Astrocyte (in vitro differentiated cells and primary cell): ENCODE measurements at regions not wholly inside any gene's neighbourhood (a gene's known extent, or its start where the extent isn't known, plus 50 kb on each side); places are given as distances from the start of the nearest gene placed in this dataset.

Source experiments
- EZH2 ChIP-seq: IDR thresholded peaks from 2 replicates; pipeline ENCODE4 v1.6.1; 2012; ENCODE audit warnings: mild to moderate bottlenecking, low read length, inconsistent platforms; ENCODE audit not compliant: insufficient read depth
- TF ChIP-seq, protein P1 (sequence below): IDR thresholded peaks from 2 replicates; pipeline ENCODE4 v1.5.1; 2011; ENCODE audit warnings: low read depth, mild to moderate bottlenecking, inconsistent platforms, low read length, moderate library complexity; ENCODE audit not compliant: insufficient read depth

DNA sequence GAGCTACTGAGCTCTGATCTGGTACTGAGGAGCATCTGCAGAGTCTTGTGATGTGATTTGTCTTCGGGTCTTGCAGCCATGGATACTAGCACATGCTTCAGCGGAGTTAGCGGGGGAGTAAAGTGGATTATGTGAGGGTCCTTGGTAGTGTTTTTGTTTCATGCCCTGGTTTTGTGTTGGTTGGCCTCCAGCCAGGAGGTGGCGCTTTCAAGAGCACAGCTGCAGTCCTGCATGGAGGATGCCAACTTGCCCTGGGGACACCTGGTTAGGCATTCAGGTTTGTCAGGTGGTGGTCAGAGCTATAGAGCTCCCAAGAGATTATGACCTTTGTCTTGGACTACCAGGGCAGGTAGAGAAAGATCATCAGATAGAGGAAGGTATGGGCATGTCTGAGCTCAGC is 185.8 kb upstream of the CDH6 start:
- TF ChIP-seq, protein P1, sequence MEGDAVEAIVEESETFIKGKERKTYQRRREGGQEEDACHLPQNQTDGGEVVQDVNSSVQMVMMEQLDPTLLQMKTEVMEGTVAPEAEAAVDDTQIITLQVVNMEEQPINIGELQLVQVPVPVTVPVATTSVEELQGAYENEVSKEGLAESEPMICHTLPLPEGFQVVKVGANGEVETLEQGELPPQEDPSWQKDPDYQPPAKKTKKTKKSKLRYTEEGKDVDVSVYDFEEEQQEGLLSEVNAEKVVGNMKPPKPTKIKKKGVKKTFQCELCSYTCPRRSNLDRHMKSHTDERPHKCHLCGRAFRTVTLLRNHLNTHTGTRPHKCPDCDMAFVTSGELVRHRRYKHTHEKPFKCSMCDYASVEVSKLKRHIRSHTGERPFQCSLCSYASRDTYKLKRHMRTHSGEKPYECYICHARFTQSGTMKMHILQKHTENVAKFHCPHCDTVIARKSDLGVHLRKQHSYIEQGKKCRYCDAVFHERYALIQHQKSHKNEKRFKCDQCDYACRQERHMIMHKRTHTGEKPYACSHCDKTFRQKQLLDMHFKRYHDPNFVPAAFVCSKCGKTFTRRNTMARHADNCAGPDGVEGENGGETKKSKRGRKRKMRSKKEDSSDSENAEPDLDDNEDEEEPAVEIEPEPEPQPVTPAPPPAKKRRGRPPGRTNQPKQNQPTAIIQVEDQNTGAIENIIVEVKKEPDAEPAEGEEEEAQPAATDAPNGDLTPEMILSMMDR, result no peak
- TF ChIP-seq EZH2, result no peak
